Tibial nerve (tissue), 4 donors: ENCODE measurements at regions not wholly inside any gene's neighbourhood (a gene's known extent, or its start where the extent isn't known, plus 50 kb on each side); places are given as distances from the start of the nearest gene placed in this dataset.

Experiments used
- DNase-seq, 2 donors: peaks; one replicate each; pipeline ENCODE4 v3.0.0-alpha.2; 2019; ENCODE audit warnings: low spot score in 2 of 2
- H3K27ac ChIP-seq, 4 donors: fragments of 200-600 bp; sonication (generic) in 3 of 4; one replicate each; pipeline ENCODE4 v1.5.1; 2017 to 2019; ENCODE audit warnings: mild to moderate bottlenecking in 1 of 4
- H3K27me3 ChIP-seq, 2 donors: fragments of 200-600 bp; sonication (generic) in 1 of 2; one replicate each; pipeline versions ENCODE4 v1.5.1 to v1.6.0; 2017 to 2019
- H3K36me3 ChIP-seq, 3 donors: fragments of 200-600 bp; sonication (generic); one replicate each; pipeline ENCODE4 v1.5.1; 2018 to 2019
- H3K4me1 ChIP-seq, 4 donors: fragments of 200-600 bp; sonication (generic) in 3 of 4; one replicate each; pipeline ENCODE4 v1.5.1; 2017 to 2019
- H3K4me3 ChIP-seq, 4 donors: fragments of 200-600 bp; sonication (generic) in 3 of 4; one replicate each; pipeline ENCODE4 v1.5.1; 2017 to 2019; ENCODE audit warnings: mild to moderate bottlenecking in 1 of 4, moderate library complexity in 1 of 4
- H3K9me3 ChIP-seq, 4 donors: fragments of 200-600 bp; sonication (generic) in 3 of 4; one replicate each; pipeline ENCODE4 v1.5.1; 2017 to 2019
- CTCF ChIP-seq, 5 experiments: fragments of 200-600 bp in 3 of 5; fragments of 450-650 bp in 2 of 5; sonication (generic) in 3 of 5; IDR thresholded peaks; one replicate each; pipeline ENCODE4 v1.5.1; 2016 to 2019; ENCODE audit warnings: antibody characterized with exemption in 5 of 5, mild to moderate bottlenecking in 3 of 5, moderate library complexity in 2 of 5
- EP300 ChIP-seq, 2 donors: sonication (generic); formaldehyde crosslinking; IDR thresholded peaks; one replicate each; pipeline ENCODE4 v1.6.1; 2017; ENCODE audit warnings: antibody characterized with exemption in 2 of 2, mild to moderate bottlenecking in 1 of 2
- POLR2A ChIP-seq, 2 donors: fragments of 450-650 bp; IDR thresholded peaks; one replicate each; pipeline ENCODE4 v1.6.1; 2017; ENCODE audit warnings: antibody characterized with exemption in 2 of 2, mild to moderate bottlenecking in 2 of 2, moderate library complexity in 2 of 2
- WGBS, 2 donors: methylation state at CpG; one replicate each; pipeline ENCODE4 v1.1.5; 2018; 5-methylcytosine and 5-hydroxymethylcytosine counted together

GRCh38 chrX:30156880-30157560 is 58.3 kb upstream of the MAGEB2 start:
- H3K27me3 ChIP-seq, result no peaks in the 10 kb centered on the region
- H3K4me1 ChIP-seq, result no peaks in the 10 kb centered on the region
- H3K4me3 ChIP-seq, result no peak overlapping the region
- no peaks in the 10 kb centered on the region for H3K36me3 ChIP-seq
- H3K27ac ChIP-seq, result no peak overlapping the region
- WGBS, 2 donors, result 62 to 65% methylated on average over 4 of the region's 4 CpGs
- H3K9me3 ChIP-seq, result no peaks in the 10 kb centered on the region
- DNase-seq, result no peak
- TF ChIP-seq EP300 (IDR thresholded peaks at IDR 0.05), result no peak
- TF ChIP-seq CTCF (IDR thresholded peaks at IDR 0.05), result no peak
- TF ChIP-seq POLR2A (IDR thresholded peaks at IDR 0.05), result no peak

GRCh38 chrX:30161043-30161442 is 54.3 kb upstream of the MAGEB2 start:
- TF ChIP-seq POLR2A (IDR thresholded peaks at IDR 0.05) (no peak), EP300 (IDR thresholded peaks at IDR 0.05) (no peak), CTCF (IDR thresholded peaks at IDR 0.05) (no peak)
- no peaks in the 10 kb centered on the region for H3K9me3 ChIP-seq
- H3K27me3 ChIP-seq, result no peaks in the 10 kb centered on the region
- H3K4me3 ChIP-seq, result no peak overlapping the region
- no peaks in the 10 kb centered on the region for H3K4me1 ChIP-seq
- H3K27ac ChIP-seq, result no peak overlapping the region
- DNase-seq, result no peak
- H3K36me3 ChIP-seq, result no peaks in the 10 kb centered on the region
- 56 to 74% methylated on average over 3 of the region's 3 CpGs for WGBS, 2 donors
